Natural killer cell treated with Interleukin-12 subunit alpha and Interleukin-12 subunit beta and Interleukin-15 and Interleukin-18, amount 100 ng/mL, for 72 hours (primary cell): ENCODE measurements at regions not wholly inside any gene's neighbourhood (a gene's known extent, or its start where the extent isn't known, plus 50 kb on each side); places are given as distances from the start of the nearest gene placed in this dataset.

ENCODE experiments used
- ATAC-seq, 2 donors: fragments of 150-1000 bp; cut with Tn5 transposase in 1 of 2; sonication (Bioruptor Pico), chemical (Tn5 transposase) in 1 of 2; 2 replicates each; pipeline ENCODE4 v1.10.0; 2021
- DNase-seq: peaks from one replicate; pipeline ENCODE4 v3.0.0; 2022; ENCODE audit warnings: low spot score
- H3K27ac Mint-ChIP-seq, 2 donors: 1 replicate in 1 of 2; 2 replicates in 1 of 2; pipeline ENCODE4 v1.8.0; 2022; ENCODE audit warnings: mixed read lengths in 2 of 2, mild to moderate bottlenecking in 1 of 2, moderate library complexity in 1 of 2
- H3K27me3 Mint-ChIP-seq, 2 donors: 1 replicate in 1 of 2; 2 replicates in 1 of 2; pipeline ENCODE4 v1.8.0; 2022; ENCODE audit warnings: mixed read lengths in 2 of 2
- H3K36me3 Mint-ChIP-seq: one replicate; pipeline ENCODE4 v1.8.0; 2022; ENCODE audit warnings: mixed read lengths
- H3K4me1 Mint-ChIP-seq, 2 donors: 1 replicate in 1 of 2; 2 replicates in 1 of 2; pipeline ENCODE4 v1.8.0; 2022; ENCODE audit warnings: low read depth in 2 of 2, mixed read lengths in 2 of 2, mild to moderate bottlenecking in 1 of 2
- H3K4me3 Mint-ChIP-seq: one replicate; pipeline ENCODE4 v1.8.0; 2022; ENCODE audit warnings: mixed read lengths
- H3K9me3 Mint-ChIP-seq: 2 replicates; pipeline ENCODE4 v1.8.0; 2022; ENCODE audit warnings: mixed read lengths

DNA sequence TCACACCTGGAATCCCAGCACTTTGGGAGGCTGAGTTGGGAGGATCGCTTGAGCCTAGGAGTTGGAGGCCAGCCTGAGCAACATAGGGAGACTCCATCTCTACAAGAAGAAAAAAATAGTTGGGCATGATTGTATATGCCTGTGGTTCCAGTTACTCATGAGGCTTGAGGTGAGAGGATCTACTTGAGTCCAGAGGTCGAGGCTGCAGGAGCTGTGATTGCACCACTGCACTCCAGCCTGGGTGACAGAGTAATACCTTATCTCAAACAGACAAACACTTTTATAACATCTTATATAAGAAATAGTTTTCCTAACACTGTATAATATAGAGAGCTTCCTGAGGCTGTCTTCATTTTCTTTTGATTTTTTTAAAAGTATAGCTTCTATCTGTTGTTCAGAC, 448.4 kb upstream of the COBL start:
- Mint-ChIP-seq H3K36me3 (peaks cover 2% of the 10 kb centered on the region), H3K27ac (no peak overlapping the region), H3K4me1 (no peaks in the 10 kb centered on the region), H3K4me3 (no peak overlapping the region), H3K9me3 (peaks cover 20% of the 10 kb centered on the region), H3K27me3 (no peaks in the 10 kb centered on the region)
- ATAC-seq (no peak), DNase-seq (no peak)

DNA sequence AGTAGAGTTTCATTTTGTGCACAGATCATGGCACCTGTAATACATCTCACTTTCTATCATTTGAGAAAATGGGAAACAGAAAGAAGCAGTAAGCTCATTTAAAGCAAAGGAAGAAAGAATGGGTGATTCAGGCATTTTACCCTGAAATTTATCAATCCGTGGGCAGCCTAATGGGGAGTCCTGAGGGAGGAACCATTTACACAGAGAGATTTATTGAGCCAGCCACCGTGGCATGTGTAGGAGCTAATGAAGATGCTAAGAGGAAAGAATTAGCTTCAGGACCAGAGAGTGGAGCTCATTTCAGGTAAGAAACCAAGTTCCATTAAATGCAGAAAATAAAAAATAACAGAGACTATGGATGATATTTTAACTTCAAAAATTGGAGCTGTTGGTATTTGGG, 443.4 kb upstream of the COBL start:
- no peak overlapping the region for H3K4me3 Mint-ChIP-seq
- DNase-seq: no peak
- ATAC-seq: no peak
- peaks cover 24% of the 10 kb centered on the region for H3K9me3 Mint-ChIP-seq
- no peak overlapping the region for H3K27ac Mint-ChIP-seq
- no peaks in the 10 kb centered on the region for H3K4me1 Mint-ChIP-seq
- no peaks in the 10 kb centered on the region for H3K27me3 Mint-ChIP-seq
- no peaks in the 10 kb centered on the region for H3K36me3 Mint-ChIP-seq

DNA sequence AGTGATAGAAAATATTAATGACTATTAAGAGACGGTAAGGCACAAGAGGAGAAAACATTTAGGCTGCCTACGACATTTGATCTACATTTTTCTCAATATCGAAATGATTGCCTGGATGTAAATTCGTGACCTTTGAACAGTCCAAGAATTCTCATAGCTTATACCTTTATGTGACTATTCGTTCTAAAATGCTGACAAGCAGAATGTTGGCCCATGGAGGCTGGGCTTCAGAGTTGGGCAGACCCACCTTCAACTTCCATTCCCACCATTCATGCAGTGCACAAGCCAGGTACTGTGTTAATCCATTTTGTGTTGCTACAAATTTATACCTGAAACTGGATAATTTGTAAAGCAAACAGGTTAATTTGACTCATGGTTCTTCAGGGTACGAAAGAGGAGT, 441.4 kb upstream of the COBL start:
- Mint-ChIP-seq H3K4me3 (no peak overlapping the region), H3K36me3 (no peaks in the 10 kb centered on the region), H3K27me3 (no peaks in the 10 kb centered on the region), H3K27ac (no peak overlapping the region), H3K4me1 (no peaks in the 10 kb centered on the region), H3K9me3 (peaks cover 16% of the 10 kb centered on the region)
- DNase-seq: no peak
- ATAC-seq: no peak

DNA sequence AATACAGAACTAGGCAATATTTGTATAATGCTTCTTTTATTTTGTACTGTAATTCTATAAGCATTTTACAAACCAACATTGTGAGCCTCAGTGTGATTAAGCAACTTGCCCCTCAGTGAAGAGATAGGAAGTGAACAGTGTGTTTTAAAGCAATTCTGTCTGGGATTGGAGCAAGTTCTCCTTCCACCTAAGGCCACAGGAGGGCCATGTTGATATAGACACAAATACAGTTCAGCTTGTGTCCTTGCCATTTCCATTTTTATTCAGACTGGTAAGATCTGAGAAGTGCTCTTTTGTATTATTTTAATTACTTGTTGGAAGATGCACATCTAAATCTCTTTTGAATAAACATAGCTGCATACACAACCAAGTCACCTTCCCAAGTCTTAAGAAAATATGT, 416.3 kb upstream of the COBL start:
- Mint-ChIP-seq H3K4me3 (no peak overlapping the region), H3K27ac (no peak overlapping the region), H3K4me1 (no peaks in the 10 kb centered on the region), H3K27me3 (no peaks in the 10 kb centered on the region), H3K9me3 (peaks cover 19% of the 10 kb centered on the region), H3K36me3 (peaks cover 5% of the 10 kb centered on the region)
- DNase-seq: no peak
- no peak for ATAC-seq

DNA sequence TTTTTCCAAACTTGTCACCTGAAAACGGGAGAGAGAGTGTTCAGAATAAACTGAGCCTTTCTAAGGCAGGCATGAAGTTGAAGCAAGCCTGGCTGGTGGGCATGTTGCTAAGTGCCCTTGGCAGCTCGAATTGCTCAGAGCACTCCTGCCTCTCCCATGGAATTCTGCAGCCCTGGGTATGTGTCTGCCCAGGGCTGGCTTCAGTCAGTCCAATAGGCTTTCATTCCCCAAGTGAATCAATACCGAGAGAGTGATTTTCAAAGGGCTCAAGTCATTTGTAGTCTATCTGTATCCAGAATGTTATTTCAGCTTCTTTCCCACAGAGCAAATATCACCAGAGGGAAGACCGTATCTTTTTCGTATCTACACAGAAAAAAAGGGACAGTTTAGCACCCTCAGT, 415.5 kb upstream of the COBL start:
- no peak overlapping the region for H3K27ac Mint-ChIP-seq

DNA sequence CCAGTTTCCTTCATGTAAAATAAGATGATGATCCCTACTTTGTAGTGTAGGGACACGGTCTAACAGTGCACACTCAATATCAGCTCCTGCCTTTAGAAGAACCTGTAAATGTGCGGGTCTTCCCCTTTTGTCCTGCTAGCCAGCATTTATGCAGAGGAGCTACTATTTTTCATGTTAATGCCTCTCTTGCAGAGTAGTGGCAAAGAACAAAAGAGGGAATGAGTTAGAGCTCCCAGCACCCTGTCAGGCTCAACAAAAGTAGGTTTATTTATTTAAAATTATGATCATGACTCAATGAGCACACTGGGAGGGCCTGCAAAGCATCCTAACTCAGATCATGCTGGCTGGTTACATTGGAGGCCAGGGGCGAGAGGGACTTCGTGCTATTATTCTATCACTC, 414.5 kb upstream of the COBL start:
- ATAC-seq (no peak), DNase-seq (no peak)
- Mint-ChIP-seq H3K27ac (no peak overlapping the region), H3K36me3 (peaks cover 4% of the 10 kb centered on the region), H3K4me1 (no peaks in the 10 kb centered on the region), H3K4me3 (no peak overlapping the region), H3K27me3 (no peaks in the 10 kb centered on the region), H3K9me3 (peaks cover 15% of the 10 kb centered on the region)

More for the DNA sequence above, 415.5 kb upstream of the COBL start:
- H3K4me1 Mint-ChIP-seq: no peaks in the 10 kb centered on the region
- peaks cover 17% of the 10 kb centered on the region for H3K9me3 Mint-ChIP-seq
- H3K4me3 Mint-ChIP-seq: no peak overlapping the region
- DNase-seq (no peak), ATAC-seq (no peak)
- H3K27me3 Mint-ChIP-seq: no peaks in the 10 kb centered on the region
- H3K36me3 Mint-ChIP-seq: peaks cover 4% of the 10 kb centered on the region

DNA sequence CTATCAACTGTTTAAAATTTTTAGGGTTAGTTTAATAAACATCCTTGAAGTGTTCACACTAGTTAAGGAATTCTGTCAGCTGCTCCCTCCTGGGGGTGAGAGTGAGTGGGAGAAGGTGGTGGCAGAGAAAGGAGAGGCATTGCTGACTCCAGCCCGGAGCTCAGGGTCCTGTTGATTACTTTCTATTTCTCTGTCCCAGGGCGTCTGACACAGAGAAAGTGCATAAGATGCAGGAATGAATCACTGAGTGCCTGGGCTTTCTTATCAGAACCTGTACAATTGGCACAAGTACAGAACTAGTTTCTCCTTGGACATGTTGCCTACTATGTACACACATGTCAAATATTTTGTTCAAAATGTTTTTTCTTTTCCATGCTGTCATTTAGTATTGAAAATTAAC, 410.8 kb upstream of the COBL start:
- ATAC-seq (no peak), DNase-seq (no peak)
- H3K4me1 Mint-ChIP-seq: no peaks in the 10 kb centered on the region
- H3K27me3 Mint-ChIP-seq: no peaks in the 10 kb centered on the region
- no peak overlapping the region for H3K27ac Mint-ChIP-seq
- H3K4me3 Mint-ChIP-seq: no peak overlapping the region
- H3K9me3 Mint-ChIP-seq: peaks cover 20% of the 10 kb centered on the region
- H3K36me3 Mint-ChIP-seq: peaks cover 4% of the 10 kb centered on the region

DNA sequence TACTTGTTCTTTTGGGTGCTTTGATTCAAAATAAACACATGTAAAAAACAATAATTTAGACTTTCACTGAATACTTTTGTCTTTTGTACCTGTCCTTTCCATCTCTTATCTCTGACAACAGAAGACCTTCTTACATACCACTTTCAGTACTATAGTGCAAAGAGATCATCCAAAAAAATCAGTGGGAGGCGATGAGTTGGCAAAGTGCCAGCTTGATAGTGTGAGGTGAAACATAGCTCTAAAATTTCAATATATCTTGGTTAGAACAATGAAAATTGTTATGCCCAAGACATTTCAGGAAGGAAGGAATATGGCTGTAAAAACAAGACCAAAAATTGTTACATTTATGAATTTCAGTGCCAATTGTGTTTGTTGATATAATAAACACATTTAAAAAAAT, 390.2 kb upstream of the COBL start:
- DNase-seq (no peak), ATAC-seq (no peak)
- Mint-ChIP-seq H3K9me3 (peaks cover 21% of the 10 kb centered on the region), H3K4me1 (no peaks in the 10 kb centered on the region), H3K27ac (no peak overlapping the region), H3K27me3 (no peaks in the 10 kb centered on the region), H3K4me3 (no peak overlapping the region), H3K36me3 (no peaks in the 10 kb centered on the region)

DNA sequence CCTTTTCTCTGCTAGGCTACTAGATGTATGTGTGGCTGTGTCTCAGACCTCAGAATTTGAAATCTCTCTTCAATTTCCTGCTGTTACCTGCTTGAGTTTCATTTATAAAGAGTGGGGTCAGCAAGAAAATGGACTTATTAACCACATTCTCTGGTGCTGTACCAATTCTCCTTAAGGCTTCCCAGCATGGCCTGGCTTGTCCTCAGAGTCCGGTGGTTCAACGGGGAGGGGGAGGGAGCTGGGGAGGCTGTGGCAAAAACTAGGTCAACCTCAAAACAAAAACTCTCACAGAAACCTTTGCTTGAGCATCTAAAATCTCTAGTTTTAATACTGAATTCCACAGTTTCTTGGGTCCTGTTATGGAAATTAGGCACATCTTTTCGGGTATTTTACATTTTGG, 389.1 kb upstream of the COBL start:
- Mint-ChIP-seq H3K36me3 (no peaks in the 10 kb centered on the region), H3K27ac (no peak overlapping the region), H3K4me3 (no peak overlapping the region), H3K4me1 (no peaks in the 10 kb centered on the region), H3K27me3 (no peaks in the 10 kb centered on the region), H3K9me3 (peaks cover 21% of the 10 kb centered on the region)
- ATAC-seq: no peak
- no peak for DNase-seq

DNA sequence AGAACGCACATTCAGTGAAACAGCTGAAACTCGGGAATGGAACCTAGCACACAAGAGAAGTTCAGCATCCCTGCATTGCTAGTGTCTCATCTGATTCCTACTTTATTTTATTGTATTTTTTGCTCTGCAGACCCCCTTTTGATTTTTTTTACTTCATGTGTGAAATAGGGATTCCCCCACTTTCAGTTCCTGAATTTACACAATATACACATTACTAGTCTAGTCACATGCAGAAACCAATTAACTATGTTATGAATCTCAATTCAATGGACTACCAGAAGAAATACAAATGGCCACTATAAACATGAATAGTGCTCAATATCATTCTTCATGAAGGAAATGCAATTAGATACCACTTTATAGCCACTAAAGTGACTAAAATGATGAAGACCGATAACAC, 386.1 kb upstream of the COBL start:
- Mint-ChIP-seq H3K4me3 (no peak overlapping the region), H3K36me3 (no peaks in the 10 kb centered on the region)

DNA sequence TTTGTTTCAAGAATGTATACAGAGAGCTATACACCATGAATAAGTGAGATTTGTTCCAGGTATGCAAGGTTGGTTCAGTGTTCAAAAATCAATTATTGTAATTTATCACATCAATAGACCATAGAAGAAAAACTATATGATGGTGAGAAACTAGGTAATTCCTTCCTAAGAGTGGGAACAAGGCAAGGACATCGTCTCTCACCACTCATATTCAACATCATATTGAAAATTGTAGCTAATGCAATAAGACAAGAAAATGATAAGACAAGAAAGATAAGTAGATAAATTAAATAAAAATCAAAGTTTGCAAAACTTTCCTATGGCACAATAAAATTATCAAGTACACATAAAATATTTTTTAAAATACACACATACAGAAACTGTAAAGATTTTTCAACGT, 385.3 kb upstream of the COBL start:
- no peaks in the 10 kb centered on the region for H3K36me3 Mint-ChIP-seq
- H3K27me3 Mint-ChIP-seq: no peaks in the 10 kb centered on the region
- H3K4me1 Mint-ChIP-seq: no peaks in the 10 kb centered on the region
- H3K4me3 Mint-ChIP-seq: no peak overlapping the region
- H3K9me3 Mint-ChIP-seq: peaks cover 27% of the 10 kb centered on the region
- no peak for ATAC-seq
- no peak overlapping the region for H3K27ac Mint-ChIP-seq
- DNase-seq: no peak

More for the DNA sequence above, 386.1 kb upstream of the COBL start:
- H3K27ac Mint-ChIP-seq: no peak overlapping the region
- peaks cover 27% of the 10 kb centered on the region for H3K9me3 Mint-ChIP-seq
- no peak for DNase-seq
- no peaks in the 10 kb centered on the region for H3K27me3 Mint-ChIP-seq
- no peak for ATAC-seq
- no peaks in the 10 kb centered on the region for H3K4me1 Mint-ChIP-seq

DNA sequence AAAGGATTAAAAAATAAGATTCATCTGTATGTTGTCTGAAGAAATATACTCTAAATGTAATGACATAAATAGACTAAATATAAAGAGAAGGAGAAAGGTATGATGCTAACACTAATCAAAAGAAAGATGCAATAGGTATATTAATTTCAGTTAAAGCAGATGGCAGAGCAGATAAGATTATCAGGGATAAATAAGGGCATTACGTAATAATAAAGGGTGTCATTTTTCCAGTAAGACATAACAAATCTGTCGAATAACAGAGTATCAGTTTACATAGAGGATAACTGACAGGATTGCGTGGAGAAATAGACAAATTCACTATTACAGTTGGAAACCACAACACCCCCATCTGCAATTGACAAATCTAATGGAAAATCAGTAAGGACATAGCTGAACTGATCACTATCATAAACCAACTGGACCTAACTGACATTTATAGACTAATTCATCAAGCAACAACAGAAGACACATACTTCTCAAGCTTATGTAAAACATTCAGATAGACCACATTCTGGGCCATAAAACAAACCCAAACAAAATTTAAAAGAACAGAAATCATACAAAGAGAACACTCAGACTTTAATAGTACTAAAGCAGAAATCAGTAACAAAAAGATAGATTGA, 384.1 kb upstream of the COBL start:
- Mint-ChIP-seq H3K27ac (no peak overlapping the region), H3K9me3 (peaks cover 23% of the 10 kb centered on the region), H3K36me3 (no peaks in the 10 kb centered on the region), H3K27me3 (no peaks in the 10 kb centered on the region), H3K4me3 (no peak overlapping the region), H3K4me1 (no peaks in the 10 kb centered on the region)
- DNase-seq (no peak), ATAC-seq (no peak)

DNA sequence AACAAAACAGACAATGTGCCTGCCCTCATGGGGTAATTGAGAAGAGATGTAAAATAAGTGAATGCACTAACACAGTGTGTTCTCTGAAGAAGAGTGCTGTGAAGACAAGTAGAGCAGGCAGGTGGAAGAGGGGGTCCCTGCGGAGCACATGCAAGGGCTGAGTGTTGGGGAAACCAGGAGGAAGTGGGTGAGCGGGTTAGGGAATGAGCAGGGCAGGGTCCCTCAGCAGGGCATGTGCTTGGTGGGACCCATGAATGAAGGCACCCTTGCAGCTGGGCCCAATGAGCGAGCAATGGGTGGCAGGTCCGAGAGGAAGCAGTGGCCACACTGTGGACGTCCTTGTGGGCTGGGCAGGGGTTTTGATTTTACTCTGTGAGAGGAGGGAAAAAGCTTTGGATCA, 376.6 kb upstream of the COBL start:
- DNase-seq: no peak
- no peak for ATAC-seq
- Mint-ChIP-seq H3K36me3 (peaks cover 6% of the 10 kb centered on the region), H3K27me3 (no peaks in the 10 kb centered on the region), H3K27ac (no peak overlapping the region), H3K9me3 (peaks cover 12% of the 10 kb centered on the region), H3K4me1 (no peaks in the 10 kb centered on the region), H3K4me3 (no peak overlapping the region)

DNA sequence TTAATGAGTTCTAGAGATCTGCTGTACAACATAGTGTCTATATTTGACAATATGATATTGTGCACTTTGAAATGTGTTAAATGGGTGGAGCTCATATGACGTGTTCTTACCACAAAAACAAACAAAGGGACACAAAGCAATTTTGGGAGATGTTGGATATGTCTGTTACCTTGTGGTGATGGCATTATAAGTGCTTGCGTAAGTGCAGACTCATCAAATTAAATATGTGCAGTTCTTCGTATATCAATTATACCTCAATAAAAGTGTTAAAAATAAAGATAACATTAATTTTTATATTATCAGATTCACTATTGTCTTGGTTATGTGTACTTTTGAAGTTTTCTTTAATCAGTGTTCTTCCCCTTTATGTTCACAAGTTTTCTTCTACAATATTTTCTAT, 372.9 kb upstream of the COBL start:
- DNase-seq: no peak
- H3K9me3 Mint-ChIP-seq: peaks cover 21% of the 10 kb centered on the region
- no peak for ATAC-seq
- H3K4me3 Mint-ChIP-seq: no peak overlapping the region
- H3K27ac Mint-ChIP-seq: no peak overlapping the region
- peaks cover 6% of the 10 kb centered on the region for H3K36me3 Mint-ChIP-seq
- H3K4me1 Mint-ChIP-seq: no peaks in the 10 kb centered on the region
- no peaks in the 10 kb centered on the region for H3K27me3 Mint-ChIP-seq

DNA sequence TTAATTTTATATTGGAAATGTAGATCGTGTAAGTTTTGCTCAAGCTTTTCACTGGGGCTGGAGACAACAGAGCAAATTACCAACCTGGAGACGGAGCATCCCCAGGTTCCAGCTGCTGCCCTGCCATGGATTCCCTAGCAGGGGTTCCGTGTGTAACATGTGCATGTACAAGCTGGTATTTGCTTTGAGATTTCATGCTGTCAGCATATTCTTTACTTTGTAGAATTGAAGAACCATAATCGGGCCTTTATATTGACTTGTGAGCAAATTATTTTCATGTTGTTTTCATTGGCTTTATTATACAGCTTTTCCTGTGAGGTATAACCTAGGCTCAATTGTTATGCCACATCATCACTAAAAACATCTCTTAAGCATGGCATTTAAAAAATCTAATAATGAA, 369.2 kb upstream of the COBL start:
- Mint-ChIP-seq H3K27ac (no peak overlapping the region), H3K4me3 (no peak overlapping the region), H3K36me3 (no peaks in the 10 kb centered on the region), H3K27me3 (no peaks in the 10 kb centered on the region), H3K9me3 (peaks cover 11% of the 10 kb centered on the region), H3K4me1 (no peaks in the 10 kb centered on the region)
- DNase-seq: no peak
- ATAC-seq: no peak
